GM23248 (cell line): ENCODE measurements at regions not wholly inside any gene's neighbourhood (a gene's known extent, or its start where the extent isn't known, plus 50 kb on each side); places are given as distances from the start of the nearest gene placed in this dataset.

Experiments
- EZH2 ChIP-seq: fragments of 200-600 bp; sonication (generic); IDR thresholded peaks from 2 replicates; pipeline ENCODE4 v1.6.1; 2018; ENCODE audit warnings: antibody characterized with exemption, mild to moderate bottlenecking; ENCODE audit not compliant: insufficient read depth, poor library complexity, severe bottlenecking
- EZH2phosphoT487 ChIP-seq: fragments of 200-600 bp; sonication (generic); IDR thresholded peaks from 2 replicates; pipeline ENCODE4 v1.6.1; 2018; ENCODE audit warnings: antibody characterized with exemption, moderate library complexity, mild to moderate bottlenecking, low read depth; ENCODE audit not compliant: insufficient read depth

- TF ChIP-seq EZH2phosphoT487 (no peak), EZH2 (no peak)
These were observed 456.7 kb downstream of the SOX11 start for GRCh38 chr2:6148882-6149281.
